K562 (cell line): ENCODE measurements at regions not wholly inside any gene's neighbourhood (a gene's known extent, or its start where the extent isn't known, plus 50 kb on each side); places are given as distances from the start of the nearest gene placed in this dataset.

Experiments
- CTCF ChIP-seq, 3 experiments: IDR thresholded peaks in 2 of 3; conservative IDR thresholded peaks in 1 of 3; 2 replicates each; pipeline ENCODE4 v1.5.1; 2011 to 2012; ENCODE audit warnings: low read length in 3 of 3, mild to moderate bottlenecking in 3 of 3, control low read depth in 2 of 3, improper control_type of control experiment in 1 of 3, inconsistent platforms in 1 of 3, low read depth in 1 of 3, mixed read lengths in 1 of 3, moderate library complexity in 1 of 3; ENCODE audit not compliant: insufficient read depth in 2 of 3
- LARP7 ChIP-seq: fragments of 450-650 bp; IDR thresholded peaks from 2 replicates; pipeline ENCODE4 v1.6.1; 2016
- MYC ChIP-seq, 2 experiments: fragments of 250-450 bp in 1 of 2; sonication (Bioruptor Pico) in 1 of 2; IDR thresholded peaks; 2 replicates each; pipeline versions ENCODE4 v1.5.1 to v1.6.1; 2012 to 2021; ENCODE audit warnings: low read depth in 2 of 2, borderline replicate concordance in 1 of 2, improper control_type of control experiment in 1 of 2, low read length in 1 of 2, mild to moderate bottlenecking in 1 of 2, moderate library complexity in 1 of 2
- POLR2A ChIP-seq: fragments of 450-650 bp; conservative IDR thresholded peaks from 2 replicates; pipeline ENCODE4 v1.6.1; 2016
- RBBP5 ChIP-seq: fragments of 200-600 bp; sonication (generic); IDR thresholded peaks from 2 replicates; pipeline ENCODE4 v1.6.1; 2012; ENCODE audit warnings: borderline replicate concordance, mild to moderate bottlenecking, low read length, control low read depth, inconsistent platforms; ENCODE audit not compliant: insufficient read depth, poor library complexity, severe bottlenecking

GRCh38 chr6:14673201-14673600 lies 555.6 kb downstream of the CD83 start:
- TF ChIP-seq POLR2A (no peak), LARP7 (no peak), MYC (IDR thresholded peaks at IDR 0.05; ENCODE audit: low read depth, low read length) (no peak), MYC (CRISPR knock-in tag; IDR thresholded peaks at IDR 0.05; ENCODE audit: borderline replicate concordance, low read depth) (no peak), CTCF (IDR thresholded peaks at IDR 0.05 in 2 of 3, conservative IDR thresholded peaks at IDR 0.05 in 1 of 3; ENCODE audit: insufficient read depth in 2 of 3, low read depth in 1 of 3, low read length in 3 of 3) (no peak), RBBP5 (no peak)
